DND-41 (cell line): ENCODE measurements at regions not wholly inside any gene's neighbourhood (a gene's known extent, or its start where the extent isn't known, plus 50 kb on each side); places are given as distances from the start of the nearest gene placed in this dataset.

Source experiments
- ATAC-seq: fragments of 200-7000 bp; cut with Tn5 transposase; 3 replicates; pipeline ENCODE4 v1.9.1; 2021; ENCODE audit warnings: low read depth; ENCODE audit not compliant: insufficient read depth
- DNase-seq: peaks from one replicate; pipeline ENCODE4 v3.0.0-alpha.2; 2020
- H2AFZ ChIP-seq: 2 replicates; pipeline ENCODE4 v1.6.0; 2012; ENCODE audit warnings: low read depth, low read length
- H3K27ac ChIP-seq: 2 replicates; pipeline ENCODE4 v1.5.1; 2012; ENCODE audit warnings: low read length, inconsistent platforms
- H3K27me3 ChIP-seq: fragments of 200-600 bp; sonication (generic); 2 replicates; pipeline ENCODE4 v1.6.0; 2012; ENCODE audit warnings: low read length, mild to moderate bottlenecking, inconsistent platforms; ENCODE audit not compliant: insufficient read depth, poor library complexity
- H3K36me3 ChIP-seq: 2 replicates; pipeline ENCODE4 v1.5.1; 2012; ENCODE audit warnings: low read length, inconsistent platforms; ENCODE audit not compliant: insufficient read depth
- H3K4me1 ChIP-seq: 2 replicates; pipeline ENCODE4 v1.5.1; 2012; ENCODE audit warnings: mild to moderate bottlenecking, low read length; ENCODE audit not compliant: insufficient read depth
- H3K4me2 ChIP-seq: 2 replicates; pipeline ENCODE4 v1.6.0; 2012; ENCODE audit warnings: mild to moderate bottlenecking, moderate library complexity, low read length, inconsistent platforms; ENCODE audit not compliant: insufficient read depth
- H3K4me3 ChIP-seq, 2 experiments: fragments of 200-600 bp in 1 of 2; shearing (Covaris generic) in 1 of 2; 2 replicates each; pipeline ENCODE4 v1.5.1; 2012 to 2016; ENCODE audit warnings: inconsistent platforms in 2 of 2, low read length in 2 of 2, mild to moderate bottlenecking in 2 of 2, low read depth in 1 of 2, moderate library complexity in 1 of 2
- H3K79me2 ChIP-seq: 2 replicates; pipeline ENCODE4 v1.6.0; 2012; ENCODE audit warnings: low read length, inconsistent platforms; ENCODE audit not compliant: insufficient read depth
- H3K9ac ChIP-seq: 2 replicates; pipeline ENCODE4 v1.6.0; 2012; ENCODE audit warnings: low read depth, mild to moderate bottlenecking, inconsistent platforms, low read length, moderate library complexity
- H3K9me3 ChIP-seq: 2 replicates; pipeline ENCODE4 v1.5.1; 2012; ENCODE audit warnings: low read length, moderate library complexity, mild to moderate bottlenecking, inconsistent platforms; ENCODE audit not compliant: insufficient read depth, severe bottlenecking
- H4K20me1 ChIP-seq: 2 replicates; pipeline ENCODE4 v1.6.0; 2012; ENCODE audit warnings: low read length; ENCODE audit not compliant: insufficient read depth
- EZH2 ChIP-seq: IDR thresholded peaks from 3 replicates; pipeline ENCODE4 v1.6.1; 2012; ENCODE audit warnings: borderline replicate concordance, low read depth, mild to moderate bottlenecking, moderate library complexity, low read length, inconsistent platforms; ENCODE audit not compliant: severe bottlenecking
- TF ChIP-seq, protein P1 (sequence below): IDR thresholded peaks from 2 replicates; pipeline ENCODE4 v1.5.1; 2012; ENCODE audit warnings: borderline replicate concordance, low read length, moderate library complexity, mild to moderate bottlenecking; ENCODE audit not compliant: poor library complexity, severe bottlenecking; ENCODE audit errors: extremely low read depth

DNA sequence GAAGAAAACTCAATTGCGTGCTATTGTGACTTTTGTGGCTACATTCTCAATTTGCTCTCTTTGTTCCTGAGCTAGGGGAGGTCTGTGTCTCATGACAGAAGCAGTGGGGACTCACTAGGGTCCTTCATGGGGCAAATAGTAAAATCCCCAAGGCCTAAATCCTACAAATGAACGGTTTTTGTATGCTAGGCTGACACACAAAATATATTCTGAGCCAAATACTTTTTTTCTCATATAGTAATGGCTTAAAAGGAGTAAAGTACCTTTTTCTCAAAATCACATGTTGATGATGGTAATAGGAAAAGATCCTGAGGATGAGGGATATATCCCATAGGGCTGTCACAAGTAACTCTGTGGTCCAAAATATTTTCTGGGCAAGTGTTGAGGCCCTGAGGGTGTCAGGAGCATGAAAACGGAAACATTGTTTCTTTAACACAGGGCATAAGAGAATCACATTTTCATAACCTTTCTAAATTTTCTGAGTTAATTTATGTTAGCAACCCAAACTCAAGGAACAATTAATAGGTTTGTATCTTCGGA lies 77.5 kb upstream of the CNTNAP4 start:
- no peak for TF ChIP-seq EZH2
- TF ChIP-seq, protein P1, sequence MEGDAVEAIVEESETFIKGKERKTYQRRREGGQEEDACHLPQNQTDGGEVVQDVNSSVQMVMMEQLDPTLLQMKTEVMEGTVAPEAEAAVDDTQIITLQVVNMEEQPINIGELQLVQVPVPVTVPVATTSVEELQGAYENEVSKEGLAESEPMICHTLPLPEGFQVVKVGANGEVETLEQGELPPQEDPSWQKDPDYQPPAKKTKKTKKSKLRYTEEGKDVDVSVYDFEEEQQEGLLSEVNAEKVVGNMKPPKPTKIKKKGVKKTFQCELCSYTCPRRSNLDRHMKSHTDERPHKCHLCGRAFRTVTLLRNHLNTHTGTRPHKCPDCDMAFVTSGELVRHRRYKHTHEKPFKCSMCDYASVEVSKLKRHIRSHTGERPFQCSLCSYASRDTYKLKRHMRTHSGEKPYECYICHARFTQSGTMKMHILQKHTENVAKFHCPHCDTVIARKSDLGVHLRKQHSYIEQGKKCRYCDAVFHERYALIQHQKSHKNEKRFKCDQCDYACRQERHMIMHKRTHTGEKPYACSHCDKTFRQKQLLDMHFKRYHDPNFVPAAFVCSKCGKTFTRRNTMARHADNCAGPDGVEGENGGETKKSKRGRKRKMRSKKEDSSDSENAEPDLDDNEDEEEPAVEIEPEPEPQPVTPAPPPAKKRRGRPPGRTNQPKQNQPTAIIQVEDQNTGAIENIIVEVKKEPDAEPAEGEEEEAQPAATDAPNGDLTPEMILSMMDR = no peak
- Histone ChIP-seq H4K20me1 (no peaks in the 10 kb centered on the region), H3K4me2 (no peak overlapping the region), H3K4me1 (no peaks in the 10 kb centered on the region), H2AFZ (no peak overlapping the region), H3K27ac (no peak overlapping the region), H3K79me2 (no peaks in the 10 kb centered on the region), H3K36me3 (no peaks in the 10 kb centered on the region), H3K9ac (no peak overlapping the region), H3K9me3 (no peaks in the 10 kb centered on the region), H3K27me3 (peaks cover 2% of the 10 kb centered on the region), H3K4me3 (no peak overlapping the region)
- no peak for DNase-seq
- ATAC-seq = no peak

- H2AFZ ChIP-seq = no peak overlapping the region
- H3K36me3 ChIP-seq = no peaks in the 10 kb centered on the region
- no peak for DNase-seq
- H3K27ac ChIP-seq = no peak overlapping the region
- H3K4me3 ChIP-seq = no peak overlapping the region
- H3K9me3 ChIP-seq = no peaks in the 10 kb centered on the region
- H3K9ac ChIP-seq = no peak overlapping the region
- no peak for ATAC-seq
- no peak overlapping the region for H3K4me2 ChIP-seq
- H3K27me3 ChIP-seq = peaks cover 2% of the 10 kb centered on the region
- no peaks in the 10 kb centered on the region for H4K20me1 ChIP-seq
- TF ChIP-seq, protein P1 = no peak
- no peak for TF ChIP-seq EZH2
- H3K79me2 ChIP-seq = no peaks in the 10 kb centered on the region
- H3K4me1 ChIP-seq = no peaks in the 10 kb centered on the region
Observed at GRCh38 chr16:76201385-76201784, 75.8 kb upstream of the CNTNAP4 start.

DNA sequence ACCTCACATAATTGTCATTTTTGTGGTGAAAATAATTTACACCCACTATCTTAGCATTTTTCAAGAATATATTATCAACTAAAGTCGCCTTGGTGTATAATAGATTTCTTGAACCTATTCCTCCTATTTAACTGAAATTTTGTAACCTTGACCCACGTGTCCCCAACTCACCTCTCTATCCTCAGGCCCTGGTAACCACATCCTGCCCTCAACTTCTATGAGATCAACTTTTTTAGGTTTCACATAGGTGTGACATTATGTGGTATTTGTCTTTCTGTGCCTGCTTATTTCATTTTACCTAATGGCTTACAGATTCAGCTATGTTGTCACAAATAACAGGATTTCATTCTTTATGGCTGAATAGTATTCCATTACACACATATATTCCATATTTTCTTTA lies 73.0 kb upstream of the CNTNAP4 start:
- Histone ChIP-seq H3K36me3 (no peaks in the 10 kb centered on the region), H3K27ac (no peak overlapping the region), H3K9me3 (no peaks in the 10 kb centered on the region), H3K4me3 (no peak overlapping the region), H3K79me2 (no peaks in the 10 kb centered on the region), H3K4me1 (no peaks in the 10 kb centered on the region), H4K20me1 (no peaks in the 10 kb centered on the region), H3K27me3 (peaks cover 2% of the 10 kb centered on the region), H3K4me2 (no peak overlapping the region), H2AFZ (no peak overlapping the region), H3K9ac (no peak overlapping the region)
- no peak for DNase-seq
- TF ChIP-seq, protein P1 = no peak
- no peak for TF ChIP-seq EZH2
- ATAC-seq = no peak

GRCh38 chr16:76207270-76207669 lies 69.9 kb upstream of the CNTNAP4 start:
- no peak overlapping the region for H3K4me2 ChIP-seq
- no peak overlapping the region for H2AFZ ChIP-seq
- TF ChIP-seq, protein P1 = no peak

More at GRCh38 chr16:76207270-76207669, 69.9 kb upstream of the CNTNAP4 start:
- H3K9me3 ChIP-seq = no peaks in the 10 kb centered on the region
- no peaks in the 10 kb centered on the region for H3K4me1 ChIP-seq
- no peak overlapping the region for H3K4me3 ChIP-seq
- ATAC-seq (no peak), DNase-seq (no peak)
- H3K27ac ChIP-seq = no peak overlapping the region
- H3K36me3 ChIP-seq = no peaks in the 10 kb centered on the region
- no peak overlapping the region for H3K9ac ChIP-seq
- H3K79me2 ChIP-seq = no peaks in the 10 kb centered on the region
- H3K27me3 ChIP-seq = peaks cover 1% of the 10 kb centered on the region
- no peaks in the 10 kb centered on the region for H4K20me1 ChIP-seq
